ENCODE measurements at regions not wholly inside any gene's neighbourhood (a gene's known extent, or its start where the extent isn't known, plus 50 kb on each side); places are given as distances from the start of the nearest gene placed in this dataset.
"Not testable (repeated sequence)": the region's sequence is repeated elsewhere in the genome, so short reads cannot be mapped to it uniquely, and the experiment has no call there.

GRCh38 chr5:94102849-94103248, 361.4 kb upstream of the POU5F2 start:
- TF ChIP-seq CTCF (IDR thresholded peaks at IDR 0.05; ENCODE audit: insufficient read depth, missing control alignments): no peak
- FAIRE-seq (no peak), DNase-seq (ENCODE audit: insufficient read length, low spot score) (no peak)

- not testable (repeated sequence) for DNase-seq (ENCODE audit: insufficient read length, low spot score); FAIRE-seq
These were observed 356.0 kb upstream of the POU5F2 start for GRCh38 chr5:94097384-94097783.

- FAIRE-seq: no peak
- TF ChIP-seq CTCF (IDR thresholded peaks at IDR 0.05; ENCODE audit: insufficient read depth, missing control alignments): no peak
- no peak for DNase-seq (ENCODE audit: insufficient read length, low spot score)
These were observed 353.5 kb upstream of the POU5F2 start for GRCh38 chr5:94094793-94095441.

- DNase-seq (ENCODE audit: insufficient read length, low spot score) (no peak), FAIRE-seq (no peak)
- TF ChIP-seq CTCF (IDR thresholded peaks at IDR 0.05; ENCODE audit: insufficient read depth, missing control alignments): no peak
These were observed 351.9 kb upstream of the POU5F2 start for GRCh38 chr5:94093300-94093699.

GRCh38 chr5:94086635-94087034, 345.2 kb upstream of the POU5F2 start:
- DNase-seq (ENCODE audit: insufficient read length, low spot score); FAIRE-seq: not testable (repeated sequence)
- peak; percentile 15 for TF ChIP-seq CTCF (IDR thresholded peaks at IDR 0.05; ENCODE audit: insufficient read depth, missing control alignments)

GRCh38 chr5:94086194-94086593, 344.8 kb upstream of the POU5F2 start:
- no peak for TF ChIP-seq CTCF (IDR thresholded peaks at IDR 0.05; ENCODE audit: insufficient read depth, missing control alignments)
- FAIRE-seq: no peak

GRCh38 chr5:94082405-94082804, 341.0 kb upstream of the POU5F2 start:
- DNase-seq (ENCODE audit: insufficient read length, low spot score) (no peak), FAIRE-seq (no peak)
- no peak for TF ChIP-seq CTCF (IDR thresholded peaks at IDR 0.05; ENCODE audit: insufficient read depth, missing control alignments)

More at GRCh38 chr5:94086194-94086593, 344.8 kb upstream of the POU5F2 start:
- DNase-seq (ENCODE audit: insufficient read length, low spot score): no peak

GRCh38 chr5:94081088-94081487, 339.7 kb upstream of the POU5F2 start:
- no peak for DNase-seq (ENCODE audit: insufficient read length, low spot score)
- FAIRE-seq: peak; percentile 21
- no peak for TF ChIP-seq CTCF (IDR thresholded peaks at IDR 0.05; ENCODE audit: insufficient read depth, missing control alignments)

All from D721Med (cell line).